ENCODE measurements at regions not wholly inside any gene's neighbourhood (a gene's known extent, or its start where the extent isn't known, plus 50 kb on each side); places are given as distances from the start of the nearest gene placed in this dataset.

- DNase-seq = no peak
Observed at GRCh38 chr12:4858386-4858785, 51.3 kb upstream of the KCNA1 start.

- peak; percentile 14 for DNase-seq
Observed at GRCh38 chr12:4859478-4860210, 50.1 kb upstream of the KCNA1 start.
